NT2/D1 (cell line): ENCODE measurements at regions not wholly inside any gene's neighbourhood (a gene's known extent, or its start where the extent isn't known, plus 50 kb on each side); places are given as distances from the start of the nearest gene placed in this dataset.

Source experiments
- DNase-seq: peaks from one replicate; pipeline ENCODE4 v3.0.0-alpha.2; 2011; ENCODE audit warnings: low read depth, low spot score
- H3K27me3 ChIP-seq: 2 replicates; pipeline ENCODE4 v1.6.0; 2011; ENCODE audit warnings: mild to moderate bottlenecking; ENCODE audit not compliant: insufficient read length, insufficient read depth
- H3K36me3 ChIP-seq: 2 replicates; pipeline ENCODE4 v1.6.1; 2011; ENCODE audit warnings: mild to moderate bottlenecking, low read length, mixed read lengths; ENCODE audit not compliant: insufficient read depth, insufficient read length
- H3K4me1 ChIP-seq: 2 replicates; pipeline ENCODE4 v1.5.1; 2011; ENCODE audit not compliant: insufficient read depth, insufficient read length
- H3K4me3 ChIP-seq: 2 replicates; pipeline ENCODE4 v1.5.1; 2011; ENCODE audit warnings: low read depth; ENCODE audit not compliant: insufficient read length
- H3K9ac ChIP-seq: 2 replicates; pipeline ENCODE4 v1.6.0; 2011; ENCODE audit warnings: low read depth; ENCODE audit not compliant: insufficient read length
- H3K9me3 ChIP-seq: 2 replicates; pipeline ENCODE4 v1.5.1; 2011; ENCODE audit warnings: mild to moderate bottlenecking, low read length; ENCODE audit not compliant: insufficient read depth
- SUZ12 ChIP-seq: IDR thresholded peaks from 2 replicates; pipeline ENCODE4 v1.6.1; 2011; ENCODE audit not compliant: insufficient read length, insufficient read depth; ENCODE audit errors: extremely low read depth
- YY1 ChIP-seq: IDR thresholded peaks from 2 replicates; pipeline ENCODE4 v1.6.1; 2011; ENCODE audit not compliant: insufficient read length, insufficient read depth
- ZNF274 ChIP-seq: IDR thresholded peaks from 2 replicates; pipeline ENCODE4 v1.6.1; 2011; ENCODE audit warnings: mild to moderate bottlenecking, low read depth, low read length

GRCh38 chr5:174987443-174988012 lies 263.1 kb downstream of the MSX2 start:
- H3K4me1 ChIP-seq = no peaks in the 10 kb centered on the region
- no peak for TF ChIP-seq ZNF274
- TF ChIP-seq YY1 = no peak
- no peak for TF ChIP-seq SUZ12
- H3K36me3 ChIP-seq = no peaks in the 10 kb centered on the region
- DNase-seq = no peak
- H3K9ac ChIP-seq = no peak overlapping the region
- no peak overlapping the region for H3K4me3 ChIP-seq
- no peaks in the 10 kb centered on the region for H3K27me3 ChIP-seq
- no peaks in the 10 kb centered on the region for H3K9me3 ChIP-seq

GRCh38 chr5:174984863-174985262 lies 260.5 kb downstream of the MSX2 start:
- DNase-seq = no peak

GRCh38 chr5:174982485-174982884 lies 258.1 kb downstream of the MSX2 start:
- TF ChIP-seq ZNF274 (no peak), SUZ12 (no peak), YY1 (no peak)
- Histone ChIP-seq H3K9me3 (no peaks in the 10 kb centered on the region), H3K27me3 (no peaks in the 10 kb centered on the region), H3K4me1 (no peaks in the 10 kb centered on the region), H3K9ac (no peak overlapping the region), H3K4me3 (no peak overlapping the region), H3K36me3 (no peaks in the 10 kb centered on the region)
- DNase-seq = no peak

More at GRCh38 chr5:174984863-174985262, 260.5 kb downstream of the MSX2 start:
- Histone ChIP-seq H3K4me3 (no peak overlapping the region), H3K27me3 (no peaks in the 10 kb centered on the region), H3K9me3 (no peaks in the 10 kb centered on the region), H3K36me3 (no peaks in the 10 kb centered on the region), H3K9ac (no peak overlapping the region), H3K4me1 (no peaks in the 10 kb centered on the region)
- TF ChIP-seq ZNF274 (no peak), YY1 (no peak), SUZ12 (no peak)

- no peak overlapping the region for H3K4me3 ChIP-seq
- H3K27me3 ChIP-seq = no peaks in the 10 kb centered on the region
- no peak overlapping the region for H3K9ac ChIP-seq
- no peaks in the 10 kb centered on the region for H3K9me3 ChIP-seq
- no peak for TF ChIP-seq ZNF274
- no peak for TF ChIP-seq YY1
- no peak for TF ChIP-seq SUZ12
- no peaks in the 10 kb centered on the region for H3K36me3 ChIP-seq
- no peak for DNase-seq
- H3K4me1 ChIP-seq = no peaks in the 10 kb centered on the region
Measured at GRCh38 chr5:174981416-174981815, 257.0 kb downstream of the MSX2 start.

- H3K36me3 ChIP-seq = no peaks in the 10 kb centered on the region
- DNase-seq = no peak
- H3K4me1 ChIP-seq = no peaks in the 10 kb centered on the region
- H3K27me3 ChIP-seq = no peaks in the 10 kb centered on the region
- TF ChIP-seq YY1 (no peak), ZNF274 (no peak), SUZ12 (no peak)
- H3K9ac ChIP-seq = no peak overlapping the region
- H3K4me3 ChIP-seq = no peak overlapping the region
- H3K9me3 ChIP-seq = no peaks in the 10 kb centered on the region
Measured at GRCh38 chr5:174980952-174981351, 256.6 kb downstream of the MSX2 start.

GRCh38 chr5:174972291-174972690 lies 247.9 kb downstream of the MSX2 start:
- H3K4me3 ChIP-seq = no peak overlapping the region
- H3K36me3 ChIP-seq = no peaks in the 10 kb centered on the region
- no peak for TF ChIP-seq SUZ12
- TF ChIP-seq YY1 = no peak
- no peak for TF ChIP-seq ZNF274
- H3K27me3 ChIP-seq = no peaks in the 10 kb centered on the region
- no peaks in the 10 kb centered on the region for H3K4me1 ChIP-seq
- no peak for DNase-seq
- H3K9me3 ChIP-seq = no peaks in the 10 kb centered on the region
- H3K9ac ChIP-seq = no peak overlapping the region

- Histone ChIP-seq H3K4me3 (no peak overlapping the region), H3K9ac (no peak overlapping the region), H3K36me3 (no peaks in the 10 kb centered on the region), H3K4me1 (no peaks in the 10 kb centered on the region), H3K9me3 (peaks cover 9% of the 10 kb centered on the region; the same call in 1 of the 2 replicates), H3K27me3 (no peaks in the 10 kb centered on the region)
- DNase-seq = no peak
- TF ChIP-seq SUZ12 = no peak
- no peak for TF ChIP-seq YY1
- TF ChIP-seq ZNF274 = no peak
Measured at GRCh38 chr5:174971210-174971609, 246.8 kb downstream of the MSX2 start.

- peaks cover 10% of the 10 kb centered on the region; the same call in 1 of the 2 replicates for H3K9me3 ChIP-seq
- H3K9ac ChIP-seq = no peak overlapping the region
- H3K36me3 ChIP-seq = no peaks in the 10 kb centered on the region
- H3K27me3 ChIP-seq = no peaks in the 10 kb centered on the region
- H3K4me1 ChIP-seq = no peaks in the 10 kb centered on the region
- DNase-seq = no peak
- H3K4me3 ChIP-seq = no peak overlapping the region
- TF ChIP-seq ZNF274 (no peak), YY1 (no peak)
Measured at GRCh38 chr5:174970502-174970901, 246.1 kb downstream of the MSX2 start.
